ENCODE measurements at regions not wholly inside any gene's neighbourhood (a gene's known extent, or its start where the extent isn't known, plus 50 kb on each side); places are given as distances from the start of the nearest gene placed in this dataset.

GRCh38 chr5:164354139-164354751 lies 848.8 kb downstream of the MAT2B start:
- no peak for DNase-seq

GRCh38 chr5:164355267-164355830 lies 849.9 kb downstream of the MAT2B start:
- DNase-seq, result no peak

- DNase-seq, result no peak
Measured at GRCh38 chr5:164356790-164357189, 851.4 kb downstream of the MAT2B start.

- DNase-seq, result no peak
Measured at GRCh38 chr5:164357395-164358033, 852.1 kb downstream of the MAT2B start.

- no peak for DNase-seq
Measured at GRCh38 chr5:164358531-164359259, 853.3 kb downstream of the MAT2B start.

- DNase-seq, result no peak
Measured at GRCh38 chr5:164359260-164360255, 854.1 kb downstream of the MAT2B start.

- DNase-seq, result no peak
Measured at GRCh38 chr5:164360589-164360988, 855.2 kb downstream of the MAT2B start.

- DNase-seq, result no peak
Measured at GRCh38 chr5:164361986-164362385, 856.6 kb downstream of the MAT2B start.

GRCh38 chr5:164362835-164363234 lies 857.4 kb downstream of the MAT2B start:
- DNase-seq, result no peak

- DNase-seq, result no peak
Measured at GRCh38 chr5:164364237-164365208, 859.1 kb downstream of the MAT2B start.

GRCh38 chr5:164370841-164371240 lies 865.4 kb downstream of the MAT2B start:
- no peak for DNase-seq

GRCh38 chr5:164372892-164373291 lies 867.5 kb downstream of the MAT2B start:
- DNase-seq, result no peak

GRCh38 chr5:164373876-164374275 lies 868.5 kb downstream of the MAT2B start:
- DNase-seq, result peak; percentile 12

GRCh38 chr5:164375051-164375450 lies 869.6 kb downstream of the MAT2B start:
- no peak for DNase-seq

- no peak for DNase-seq
Measured at GRCh38 chr5:164376843-164377242, 871.4 kb downstream of the MAT2B start.

- no peak for DNase-seq
Measured at GRCh38 chr5:164377746-164378145, 872.3 kb downstream of the MAT2B start.

- no peak for DNase-seq
Measured at GRCh38 chr5:164383662-164384061, 878.2 kb downstream of the MAT2B start.

- no peak for DNase-seq
Measured at GRCh38 chr5:164392531-164392930, 887.1 kb downstream of the MAT2B start.

- DNase-seq, result no peak
Measured at GRCh38 chr5:164394686-164395194, 889.3 kb downstream of the MAT2B start.

- DNase-seq, result no peak
Measured at GRCh38 chr5:164412531-164412930, 907.1 kb downstream of the MAT2B start.

GRCh38 chr5:164420161-164420560 lies 914.7 kb downstream of the MAT2B start:
- no peak for DNase-seq
